GM12864 (cell line): ENCODE measurements at regions not wholly inside any gene's neighbourhood (a gene's known extent, or its start where the extent isn't known, plus 50 kb on each side); places are given as distances from the start of the nearest gene placed in this dataset.

ENCODE experiments used
- DNase-seq: peaks from one replicate; pipeline ENCODE4 v3.0.0-alpha.2; 2011; ENCODE audit warnings: low read depth
- H3K4me3 ChIP-seq: 2 replicates; pipeline ENCODE4 v1.5.1; 2011; ENCODE audit warnings: mild to moderate bottlenecking, low read depth, low read length, control low read depth
- TF ChIP-seq, protein P1 (sequence below): IDR thresholded peaks from 2 replicates; pipeline ENCODE4 v1.5.1; 2011; ENCODE audit warnings: low read depth, mild to moderate bottlenecking, moderate library complexity, low read length, control low read depth, inconsistent platforms; ENCODE audit errors: missing control alignments

DNA sequence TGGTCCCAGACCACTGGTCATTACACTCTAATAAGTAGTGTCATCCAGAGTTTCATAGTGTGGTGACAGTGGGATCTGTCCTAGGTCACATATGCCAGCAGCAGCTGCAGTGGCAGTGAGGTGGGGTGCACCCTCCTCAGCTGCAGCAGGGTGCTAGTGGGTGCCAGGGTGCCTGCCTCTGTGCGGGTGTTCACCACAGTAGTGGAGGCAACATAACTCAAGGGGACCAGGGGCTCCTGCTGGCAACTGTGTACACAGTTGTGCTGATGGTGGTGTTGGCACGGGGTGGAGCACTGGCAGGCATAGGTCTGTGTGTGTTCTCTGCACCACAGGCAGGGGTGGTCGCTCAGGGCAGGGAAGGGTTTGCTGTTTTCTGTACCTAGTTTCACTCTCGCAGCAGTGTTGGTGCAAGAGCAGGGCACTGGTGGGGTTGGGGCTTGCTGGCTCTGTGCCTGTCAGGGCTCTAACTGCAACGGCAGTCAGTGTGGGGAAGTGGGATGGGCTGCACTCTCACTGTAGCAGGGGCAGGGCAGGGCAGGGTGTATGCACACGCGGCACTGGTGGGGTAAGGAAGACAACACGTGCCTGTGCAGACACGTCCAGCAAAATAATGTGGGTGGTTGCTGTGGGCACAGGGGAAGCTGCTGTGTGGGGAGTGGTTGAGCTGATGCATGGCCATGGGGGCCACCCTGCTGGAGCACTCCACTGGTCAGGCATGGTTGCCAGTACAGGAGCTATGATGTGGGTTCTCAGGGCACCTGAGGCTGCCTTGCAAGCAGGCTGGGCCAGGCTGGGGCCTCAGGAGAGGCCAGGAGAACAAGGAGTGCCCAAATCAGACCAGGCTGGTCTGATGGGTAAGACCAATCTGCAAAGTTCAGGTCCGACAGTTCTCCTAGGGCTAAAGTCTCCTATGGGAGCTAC lies 226.6 kb downstream of the MEIS1 start:
- DNase-seq: no peak
- TF ChIP-seq, protein P1, sequence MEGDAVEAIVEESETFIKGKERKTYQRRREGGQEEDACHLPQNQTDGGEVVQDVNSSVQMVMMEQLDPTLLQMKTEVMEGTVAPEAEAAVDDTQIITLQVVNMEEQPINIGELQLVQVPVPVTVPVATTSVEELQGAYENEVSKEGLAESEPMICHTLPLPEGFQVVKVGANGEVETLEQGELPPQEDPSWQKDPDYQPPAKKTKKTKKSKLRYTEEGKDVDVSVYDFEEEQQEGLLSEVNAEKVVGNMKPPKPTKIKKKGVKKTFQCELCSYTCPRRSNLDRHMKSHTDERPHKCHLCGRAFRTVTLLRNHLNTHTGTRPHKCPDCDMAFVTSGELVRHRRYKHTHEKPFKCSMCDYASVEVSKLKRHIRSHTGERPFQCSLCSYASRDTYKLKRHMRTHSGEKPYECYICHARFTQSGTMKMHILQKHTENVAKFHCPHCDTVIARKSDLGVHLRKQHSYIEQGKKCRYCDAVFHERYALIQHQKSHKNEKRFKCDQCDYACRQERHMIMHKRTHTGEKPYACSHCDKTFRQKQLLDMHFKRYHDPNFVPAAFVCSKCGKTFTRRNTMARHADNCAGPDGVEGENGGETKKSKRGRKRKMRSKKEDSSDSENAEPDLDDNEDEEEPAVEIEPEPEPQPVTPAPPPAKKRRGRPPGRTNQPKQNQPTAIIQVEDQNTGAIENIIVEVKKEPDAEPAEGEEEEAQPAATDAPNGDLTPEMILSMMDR: no peak
- H3K4me3 ChIP-seq: no peak overlapping the region

DNA sequence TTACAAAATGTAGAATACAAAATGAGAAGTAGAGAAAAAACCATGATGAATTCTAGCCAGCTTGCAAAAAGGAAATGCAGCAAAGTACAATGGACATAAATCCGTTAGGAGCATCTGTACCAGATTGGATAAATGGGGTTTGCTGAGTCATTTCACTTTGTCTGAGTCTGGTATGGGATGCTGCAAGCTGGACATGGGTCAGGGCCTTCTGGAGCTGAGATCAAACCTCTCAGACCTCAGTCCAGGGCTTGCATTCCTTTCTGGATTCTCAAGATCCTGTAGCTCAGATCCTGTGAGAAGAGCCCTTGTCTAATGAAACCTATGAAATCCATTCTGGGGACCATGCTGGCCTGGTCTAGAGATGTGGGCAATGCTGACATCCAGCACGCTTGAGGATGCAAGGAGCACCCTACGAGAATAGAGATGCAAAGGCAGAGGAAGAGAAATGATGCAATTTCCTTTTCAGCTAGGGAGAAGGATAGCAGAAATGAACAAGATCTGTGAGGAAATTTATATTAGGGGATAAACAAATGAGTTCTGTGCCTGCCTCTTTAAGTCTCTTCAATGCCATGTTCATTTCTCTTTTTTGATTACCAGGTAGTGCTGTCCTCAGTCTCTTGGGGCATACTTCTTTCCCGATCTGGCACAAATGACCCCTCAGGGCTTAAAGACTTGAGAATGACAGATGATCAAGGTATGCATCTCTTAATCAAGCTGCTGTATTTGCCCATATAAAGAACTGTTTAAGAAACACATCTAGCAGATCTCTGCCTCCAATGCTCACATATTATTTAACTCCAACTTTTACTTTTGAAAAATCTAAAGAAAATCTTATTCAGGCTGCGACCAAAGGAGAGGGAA lies 230.4 kb downstream of the MEIS1 start:
- no peak for DNase-seq
- no peak overlapping the region for H3K4me3 ChIP-seq
- TF ChIP-seq, protein P1: no peak

DNA sequence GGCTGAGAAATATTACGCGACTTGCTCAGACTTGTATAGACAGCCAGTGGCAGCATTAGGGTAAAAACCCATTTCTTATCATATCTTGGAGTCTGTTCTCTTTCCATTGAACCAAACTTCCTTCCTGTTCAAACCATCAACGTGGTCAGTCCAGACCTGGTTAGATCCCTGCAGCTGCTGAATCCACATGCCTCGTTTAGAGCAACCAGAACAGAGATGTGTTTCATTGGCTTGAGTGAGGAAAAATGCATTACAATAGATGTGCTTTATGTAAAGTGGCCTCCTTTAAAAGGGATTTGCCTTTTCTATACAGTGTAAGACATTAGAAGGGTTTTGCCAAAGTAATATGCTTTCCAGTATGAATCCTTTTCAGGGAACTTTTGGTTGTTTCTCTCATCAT lies 232.4 kb downstream of the MEIS1 start:
- TF ChIP-seq, protein P1: no peak
- DNase-seq: no peak
- no peak overlapping the region for H3K4me3 ChIP-seq

DNA sequence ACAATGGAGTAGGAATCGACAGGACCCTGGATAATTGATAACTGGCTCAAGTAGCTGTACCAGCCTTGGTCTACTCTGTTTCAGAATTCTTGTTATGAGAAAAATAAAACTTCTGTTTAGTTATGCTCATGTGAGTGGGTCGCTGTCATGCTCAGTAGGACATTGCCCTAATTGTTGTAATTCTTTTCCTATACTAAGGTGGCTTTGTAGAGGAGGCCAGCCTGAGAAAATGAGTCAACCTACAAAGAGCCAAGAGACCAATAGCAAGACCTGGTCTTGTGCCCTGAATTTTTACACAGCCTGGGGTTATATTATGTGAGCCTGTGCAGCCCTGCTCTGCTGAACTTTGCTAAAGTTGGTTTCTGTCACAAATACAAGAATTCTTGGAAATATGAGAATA lies 238.4 kb downstream of the MEIS1 start:
- TF ChIP-seq, protein P1: no peak
- H3K4me3 ChIP-seq: no peak overlapping the region
- DNase-seq: no peak

DNA sequence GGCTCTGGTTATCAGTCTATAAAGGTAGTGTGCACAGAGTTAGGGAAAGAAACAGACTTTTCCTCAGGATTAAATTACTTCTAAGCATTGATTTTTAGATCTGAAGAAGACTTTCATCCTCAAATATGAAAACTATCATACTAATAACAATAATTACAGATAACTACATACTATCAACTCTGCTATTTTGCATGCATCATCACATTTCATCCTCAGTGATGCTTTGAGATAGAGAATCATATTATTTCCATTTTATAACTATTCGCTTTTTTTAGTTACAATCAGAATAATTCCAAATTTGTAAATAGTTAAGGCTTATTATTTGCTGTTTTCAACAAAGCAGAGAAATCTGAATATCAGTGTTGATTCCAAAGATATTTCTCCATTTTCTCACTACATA lies 239.2 kb downstream of the MEIS1 start:
- no peak overlapping the region for H3K4me3 ChIP-seq
- TF ChIP-seq, protein P1: no peak
- DNase-seq: no peak

DNA sequence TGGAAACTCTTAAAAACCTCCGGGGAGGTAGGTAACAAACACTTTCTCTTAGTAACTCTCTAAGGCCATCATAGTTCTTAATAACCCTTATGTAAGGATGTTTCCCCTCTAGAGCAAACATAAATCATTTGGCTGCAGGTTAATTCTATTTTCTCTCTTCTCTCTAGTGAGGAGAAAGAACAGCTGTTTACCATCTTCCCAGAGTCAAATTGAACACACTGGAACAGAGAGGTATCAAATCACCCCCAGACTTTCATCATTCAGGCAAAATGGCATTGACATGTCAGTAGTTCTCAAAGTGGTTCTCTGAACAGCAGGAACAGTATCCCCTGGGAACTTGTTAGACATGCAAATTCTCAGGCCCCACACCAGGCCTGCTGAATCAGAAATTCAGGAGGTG lies 240.7 kb downstream of the MEIS1 start:
- TF ChIP-seq, protein P1: no peak
- no peak for DNase-seq
- H3K4me3 ChIP-seq: no peak overlapping the region
